ENCODE measurements at regions not wholly inside any gene's neighbourhood (a gene's known extent, or its start where the extent isn't known, plus 50 kb on each side); places are given as distances from the start of the nearest gene placed in this dataset.
A peak's percentile ranks its signal among the peaks of the same experiment; 100 is the strongest.

DNA sequence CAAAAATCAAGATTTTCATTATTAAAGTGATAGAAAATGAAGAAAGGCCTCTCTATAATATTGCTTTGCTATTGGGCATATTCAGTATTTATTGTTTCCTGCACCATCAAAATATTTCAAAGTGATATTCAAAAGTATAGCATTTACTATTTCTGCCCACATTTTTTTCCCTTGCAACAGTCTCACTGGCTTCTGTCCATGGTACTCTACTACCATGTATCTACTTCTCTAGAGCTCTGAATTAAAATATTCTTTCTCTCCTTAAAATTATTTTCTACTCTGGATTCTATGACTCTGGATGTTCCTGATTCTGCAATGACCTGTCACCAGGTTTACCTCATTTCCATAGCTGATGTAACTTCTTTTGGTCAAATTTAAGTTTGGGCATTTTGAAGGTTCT lies 1508.3 kb upstream of the PRR20A start (continued):
- TF ChIP-seq, protein P1, sequence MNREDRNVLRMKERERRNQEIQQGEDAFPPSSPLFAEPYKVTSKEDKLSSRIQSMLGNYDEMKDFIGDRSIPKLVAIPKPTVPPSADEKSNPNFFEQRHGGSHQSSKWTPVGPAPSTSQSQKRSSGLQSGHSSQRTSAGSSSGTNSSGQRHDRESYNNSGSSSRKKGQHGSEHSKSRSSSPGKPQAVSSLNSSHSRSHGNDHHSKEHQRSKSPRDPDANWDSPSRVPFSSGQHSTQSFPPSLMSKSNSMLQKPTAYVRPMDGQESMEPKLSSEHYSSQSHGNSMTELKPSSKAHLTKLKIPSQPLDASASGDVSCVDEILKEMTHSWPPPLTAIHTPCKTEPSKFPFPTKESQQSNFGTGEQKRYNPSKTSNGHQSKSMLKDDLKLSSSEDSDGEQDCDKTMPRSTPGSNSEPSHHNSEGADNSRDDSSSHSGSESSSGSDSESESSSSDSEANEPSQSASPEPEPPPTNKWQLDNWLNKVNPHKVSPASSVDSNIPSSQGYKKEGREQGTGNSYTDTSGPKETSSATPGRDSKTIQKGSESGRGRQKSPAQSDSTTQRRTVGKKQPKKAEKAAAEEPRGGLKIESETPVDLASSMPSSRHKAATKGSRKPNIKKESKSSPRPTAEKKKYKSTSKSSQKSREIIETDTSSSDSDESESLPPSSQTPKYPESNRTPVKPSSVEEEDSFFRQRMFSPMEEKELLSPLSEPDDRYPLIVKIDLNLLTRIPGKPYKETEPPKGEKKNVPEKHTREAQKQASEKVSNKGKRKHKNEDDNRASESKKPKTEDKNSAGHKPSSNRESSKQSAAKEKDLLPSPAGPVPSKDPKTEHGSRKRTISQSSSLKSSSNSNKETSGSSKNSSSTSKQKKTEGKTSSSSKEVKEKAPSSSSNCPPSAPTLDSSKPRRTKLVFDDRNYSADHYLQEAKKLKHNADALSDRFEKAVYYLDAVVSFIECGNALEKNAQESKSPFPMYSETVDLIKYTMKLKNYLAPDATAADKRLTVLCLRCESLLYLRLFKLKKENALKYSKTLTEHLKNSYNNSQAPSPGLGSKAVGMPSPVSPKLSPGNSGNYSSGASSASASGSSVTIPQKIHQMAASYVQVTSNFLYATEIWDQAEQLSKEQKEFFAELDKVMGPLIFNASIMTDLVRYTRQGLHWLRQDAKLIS (CRISPR knock-in tag; IDR thresholded peaks at IDR 0.05; ENCODE audit: borderline replicate concordance): no peak
- TF ChIP-seq, protein P2, sequence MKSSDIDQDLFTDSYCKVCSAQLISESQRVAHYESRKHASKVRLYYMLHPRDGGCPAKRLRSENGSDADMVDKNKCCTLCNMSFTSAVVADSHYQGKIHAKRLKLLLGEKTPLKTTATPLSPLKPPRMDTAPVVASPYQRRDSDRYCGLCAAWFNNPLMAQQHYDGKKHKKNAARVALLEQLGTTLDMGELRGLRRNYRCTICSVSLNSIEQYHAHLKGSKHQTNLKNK (CRISPR knock-in tag; IDR thresholded peaks at IDR 0.05): no peak
- TF ChIP-seq, protein P3, sequence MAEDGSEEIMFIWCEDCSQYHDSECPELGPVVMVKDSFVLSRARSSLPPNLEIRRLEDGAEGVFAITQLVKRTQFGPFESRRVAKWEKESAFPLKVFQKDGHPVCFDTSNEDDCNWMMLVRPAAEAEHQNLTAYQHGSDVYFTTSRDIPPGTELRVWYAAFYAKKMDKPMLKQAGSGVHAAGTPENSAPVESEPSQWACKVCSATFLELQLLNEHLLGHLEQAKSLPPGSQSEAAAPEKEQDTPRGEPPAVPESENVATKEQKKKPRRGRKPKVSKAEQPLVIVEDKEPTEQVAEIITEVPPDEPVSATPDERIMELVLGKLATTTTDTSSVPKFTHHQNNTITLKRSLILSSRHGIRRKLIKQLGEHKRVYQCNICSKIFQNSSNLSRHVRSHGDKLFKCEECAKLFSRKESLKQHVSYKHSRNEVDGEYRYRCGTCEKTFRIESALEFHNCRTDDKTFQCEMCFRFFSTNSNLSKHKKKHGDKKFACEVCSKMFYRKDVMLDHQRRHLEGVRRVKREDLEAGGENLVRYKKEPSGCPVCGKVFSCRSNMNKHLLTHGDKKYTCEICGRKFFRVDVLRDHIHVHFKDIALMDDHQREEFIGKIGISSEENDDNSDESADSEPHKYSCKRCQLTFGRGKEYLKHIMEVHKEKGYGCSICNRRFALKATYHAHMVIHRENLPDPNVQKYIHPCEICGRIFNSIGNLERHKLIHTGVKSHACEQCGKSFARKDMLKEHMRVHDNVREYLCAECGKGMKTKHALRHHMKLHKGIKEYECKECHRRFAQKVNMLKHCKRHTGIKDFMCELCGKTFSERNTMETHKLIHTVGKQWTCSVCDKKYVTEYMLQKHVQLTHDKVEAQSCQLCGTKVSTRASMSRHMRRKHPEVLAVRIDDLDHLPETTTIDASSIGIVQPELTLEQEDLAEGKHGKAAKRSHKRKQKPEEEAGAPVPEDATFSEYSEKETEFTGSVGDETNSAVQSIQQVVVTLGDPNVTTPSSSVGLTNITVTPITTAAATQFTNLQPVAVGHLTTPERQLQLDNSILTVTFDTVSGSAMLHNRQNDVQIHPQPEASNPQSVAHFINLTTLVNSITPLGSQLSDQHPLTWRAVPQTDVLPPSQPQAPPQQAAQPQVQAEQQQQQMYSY (CRISPR knock-in tag; IDR thresholded peaks at IDR 0.05): no peak

DNA sequence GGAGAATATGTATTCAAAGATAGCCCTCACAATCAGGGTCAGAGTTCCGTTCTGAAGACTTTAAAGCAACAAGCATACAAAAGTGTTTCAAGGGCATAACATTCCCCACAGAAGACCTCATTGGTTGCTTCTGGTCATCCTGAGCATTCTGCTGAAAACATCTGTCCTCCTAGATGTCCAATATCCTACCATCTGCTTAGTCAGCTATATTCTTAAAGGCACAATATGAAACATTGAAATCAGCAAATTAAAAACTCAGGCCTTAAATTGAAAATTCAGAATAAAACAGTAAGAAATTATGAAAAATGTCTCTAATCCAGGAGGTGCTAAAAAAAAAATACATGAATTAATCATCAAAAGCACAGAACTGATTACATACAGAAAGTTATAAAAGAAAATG lies 1491.2 kb upstream of the PRR20A start:
- H3K27ac Mint-ChIP-seq: peak overlapping the region; percentile 69; the same call in 1 of the 2 replicates
- CTCF ChIA-PET: no interaction called here
- no peaks in the 10 kb centered on the region for H3K9me3 Mint-ChIP-seq
- no peak overlapping the region for H3K4me3 Mint-ChIP-seq
- H3K4me1 Mint-ChIP-seq: peaks cover 60% of the 10 kb centered on the region
- H3K27me3 Mint-ChIP-seq (ENCODE audit: low read depth): no peaks in the 10 kb centered on the region
- DNase-seq (ENCODE audit: low spot score) (no peak), ATAC-seq (no peak)
- TF ChIP-seq GTF2I (CRISPR knock-in tag; conservative IDR thresholded peaks at IDR 0.05) (no peak), SMAD4 (CRISPR knock-in tag; IDR thresholded peaks at IDR 0.05) (no peak), MYBL2 (CRISPR knock-in tag; IDR thresholded peaks at IDR 0.05) (no peak), ZNF317 (CRISPR knock-in tag; IDR thresholded peaks at IDR 0.05; ENCODE audit: borderline replicate concordance, low read depth) (no peak), ZNF396 (CRISPR knock-in tag; IDR thresholded peaks at IDR 0.05; ENCODE audit: borderline replicate concordance) (no peak), ZNF219 (CRISPR knock-in tag; IDR thresholded peaks at IDR 0.05; ENCODE audit: borderline replicate concordance) (no peak), SP1 (CRISPR knock-in tag; conservative IDR thresholded peaks at IDR 0.05) (no peak), GRHL2 (CRISPR knock-in tag; IDR thresholded peaks at IDR 0.05; ENCODE audit: insufficient replicate concordance, severe bottlenecking) (no peak), JUN (CRISPR knock-in tag; IDR thresholded peaks at IDR 0.05) (no peak), RORB (CRISPR knock-in tag; IDR thresholded peaks at IDR 0.05) (no peak)
- TF ChIP-seq, protein P4, sequence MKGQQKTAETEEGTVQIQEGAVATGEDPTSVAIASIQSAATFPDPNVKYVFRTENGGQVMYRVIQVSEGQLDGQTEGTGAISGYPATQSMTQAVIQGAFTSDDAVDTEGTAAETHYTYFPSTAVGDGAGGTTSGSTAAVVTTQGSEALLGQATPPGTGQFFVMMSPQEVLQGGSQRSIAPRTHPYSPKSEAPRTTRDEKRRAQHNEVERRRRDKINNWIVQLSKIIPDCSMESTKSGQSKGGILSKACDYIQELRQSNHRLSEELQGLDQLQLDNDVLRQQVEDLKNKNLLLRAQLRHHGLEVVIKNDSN (CRISPR knock-in tag; IDR thresholded peaks at IDR 0.05): no peak
- TF ChIP-seq, protein P5, sequence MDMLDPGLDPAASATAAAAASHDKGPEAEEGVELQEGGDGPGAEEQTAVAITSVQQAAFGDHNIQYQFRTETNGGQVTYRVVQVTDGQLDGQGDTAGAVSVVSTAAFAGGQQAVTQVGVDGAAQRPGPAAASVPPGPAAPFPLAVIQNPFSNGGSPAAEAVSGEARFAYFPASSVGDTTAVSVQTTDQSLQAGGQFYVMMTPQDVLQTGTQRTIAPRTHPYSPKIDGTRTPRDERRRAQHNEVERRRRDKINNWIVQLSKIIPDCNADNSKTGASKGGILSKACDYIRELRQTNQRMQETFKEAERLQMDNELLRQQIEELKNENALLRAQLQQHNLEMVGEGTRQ (CRISPR knock-in tag; IDR thresholded peaks at IDR 0.05): no peak
- TF ChIP-seq, protein P6, sequence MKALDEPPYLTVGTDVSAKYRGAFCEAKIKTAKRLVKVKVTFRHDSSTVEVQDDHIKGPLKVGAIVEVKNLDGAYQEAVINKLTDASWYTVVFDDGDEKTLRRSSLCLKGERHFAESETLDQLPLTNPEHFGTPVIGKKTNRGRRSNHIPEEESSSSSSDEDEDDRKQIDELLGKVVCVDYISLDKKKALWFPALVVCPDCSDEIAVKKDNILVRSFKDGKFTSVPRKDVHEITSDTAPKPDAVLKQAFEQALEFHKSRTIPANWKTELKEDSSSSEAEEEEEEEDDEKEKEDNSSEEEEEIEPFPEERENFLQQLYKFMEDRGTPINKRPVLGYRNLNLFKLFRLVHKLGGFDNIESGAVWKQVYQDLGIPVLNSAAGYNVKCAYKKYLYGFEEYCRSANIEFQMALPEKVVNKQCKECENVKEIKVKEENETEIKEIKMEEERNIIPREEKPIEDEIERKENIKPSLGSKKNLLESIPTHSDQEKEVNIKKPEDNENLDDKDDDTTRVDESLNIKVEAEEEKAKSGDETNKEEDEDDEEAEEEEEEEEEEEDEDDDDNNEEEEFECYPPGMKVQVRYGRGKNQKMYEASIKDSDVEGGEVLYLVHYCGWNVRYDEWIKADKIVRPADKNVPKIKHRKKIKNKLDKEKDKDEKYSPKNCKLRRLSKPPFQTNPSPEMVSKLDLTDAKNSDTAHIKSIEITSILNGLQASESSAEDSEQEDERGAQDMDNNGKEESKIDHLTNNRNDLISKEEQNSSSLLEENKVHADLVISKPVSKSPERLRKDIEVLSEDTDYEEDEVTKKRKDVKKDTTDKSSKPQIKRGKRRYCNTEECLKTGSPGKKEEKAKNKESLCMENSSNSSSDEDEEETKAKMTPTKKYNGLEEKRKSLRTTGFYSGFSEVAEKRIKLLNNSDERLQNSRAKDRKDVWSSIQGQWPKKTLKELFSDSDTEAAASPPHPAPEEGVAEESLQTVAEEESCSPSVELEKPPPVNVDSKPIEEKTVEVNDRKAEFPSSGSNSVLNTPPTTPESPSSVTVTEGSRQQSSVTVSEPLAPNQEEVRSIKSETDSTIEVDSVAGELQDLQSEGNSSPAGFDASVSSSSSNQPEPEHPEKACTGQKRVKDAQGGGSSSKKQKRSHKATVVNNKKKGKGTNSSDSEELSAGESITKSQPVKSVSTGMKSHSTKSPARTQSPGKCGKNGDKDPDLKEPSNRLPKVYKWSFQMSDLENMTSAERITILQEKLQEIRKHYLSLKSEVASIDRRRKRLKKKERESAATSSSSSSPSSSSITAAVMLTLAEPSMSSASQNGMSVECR (CRISPR knock-in tag; IDR thresholded peaks at IDR 0.05; ENCODE audit: borderline replicate concordance): no peak
- TF ChIP-seq, protein P7, sequence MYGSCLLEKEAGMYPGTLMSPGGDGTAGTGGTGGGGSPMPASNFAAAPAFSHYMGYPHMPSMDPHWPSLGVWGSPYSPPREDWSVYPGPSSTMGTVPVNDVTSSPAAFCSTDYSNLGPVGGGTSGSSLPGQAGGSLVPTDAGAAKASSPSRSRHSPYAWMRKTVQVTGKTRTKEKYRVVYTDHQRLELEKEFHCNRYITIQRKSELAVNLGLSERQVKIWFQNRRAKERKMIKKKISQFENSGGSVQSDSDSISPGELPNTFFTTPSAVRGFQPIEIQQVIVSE (CRISPR knock-in tag; IDR thresholded peaks at IDR 0.05; ENCODE audit: borderline replicate concordance): no peak
- POLR2A ChIA-PET: no interaction called here
- peaks cover 2% of the 10 kb centered on the region; the same call in 1 of the 2 replicates for H3K36me3 Mint-ChIP-seq
